NCI-H1436 (cell line): ENCODE measurements at regions not wholly inside any gene's neighbourhood (a gene's known extent, or its start where the extent isn't known, plus 50 kb on each side); places are given as distances from the start of the nearest gene placed in this dataset.

ENCODE experiments used
- DNase-seq: peaks from one replicate; lab custom pipeline; 2025; lab: John Stamatoyannopoulos, UW

DNA sequence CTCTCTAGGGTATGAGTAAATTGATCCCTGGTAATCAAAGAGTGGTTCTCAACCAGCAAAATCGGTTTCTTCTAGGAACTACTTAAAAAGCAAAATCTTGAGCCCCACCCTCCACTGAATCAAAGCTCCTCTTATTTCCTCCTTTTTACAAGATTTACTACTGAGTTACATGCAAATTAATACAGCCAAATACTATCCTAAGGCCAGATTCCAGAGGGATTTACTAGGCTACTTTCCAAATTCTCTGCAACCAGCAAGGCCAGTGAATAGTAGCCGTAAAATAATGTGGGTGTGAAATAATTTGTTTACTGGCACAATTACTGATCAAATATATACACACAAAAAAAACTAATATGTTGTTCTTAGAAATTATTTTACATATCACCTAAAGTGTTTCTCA is 1583.8 kb downstream of the NCAM2 start:
- no peak for DNase-seq

DNA sequence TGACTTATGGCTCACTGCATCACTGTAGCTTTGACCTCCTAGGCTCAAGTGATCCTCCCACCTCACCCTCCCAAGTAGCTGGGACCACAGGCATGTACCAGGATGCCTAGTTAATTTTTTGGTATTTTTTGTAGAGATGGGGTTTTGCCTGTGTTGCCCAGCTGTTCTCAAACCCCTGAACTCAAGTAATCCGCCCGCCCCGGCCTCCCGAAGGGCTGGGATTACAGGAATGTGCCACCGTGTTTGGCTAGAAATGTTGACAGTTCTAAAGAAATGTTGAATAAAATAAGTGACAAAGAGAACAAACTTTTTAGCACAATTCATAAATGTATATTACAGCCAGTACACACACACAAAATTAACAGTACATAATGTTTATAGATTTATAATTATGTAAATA is 1586.1 kb downstream of the NCAM2 start:
- no peak for DNase-seq

DNA sequence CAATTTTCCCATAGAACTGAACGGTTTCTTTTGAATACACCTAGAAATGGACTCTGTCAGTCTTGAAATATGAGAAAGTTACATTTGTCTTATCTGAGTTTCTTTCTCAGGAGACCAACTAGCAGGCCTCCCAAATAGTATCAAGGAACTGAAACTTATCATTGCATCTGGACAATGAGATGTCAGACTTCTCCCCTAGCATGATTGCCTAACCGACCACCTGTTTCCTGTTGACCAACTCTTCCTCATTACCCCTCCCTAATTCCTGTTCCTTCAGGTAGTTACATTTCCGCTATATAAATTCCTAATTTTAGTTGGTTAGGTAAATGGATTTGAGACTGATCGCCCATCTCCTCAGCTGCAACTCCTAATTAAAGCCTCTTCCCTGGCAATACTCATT is 1587.3 kb downstream of the NCAM2 start:
- DNase-seq: no peak

DNA sequence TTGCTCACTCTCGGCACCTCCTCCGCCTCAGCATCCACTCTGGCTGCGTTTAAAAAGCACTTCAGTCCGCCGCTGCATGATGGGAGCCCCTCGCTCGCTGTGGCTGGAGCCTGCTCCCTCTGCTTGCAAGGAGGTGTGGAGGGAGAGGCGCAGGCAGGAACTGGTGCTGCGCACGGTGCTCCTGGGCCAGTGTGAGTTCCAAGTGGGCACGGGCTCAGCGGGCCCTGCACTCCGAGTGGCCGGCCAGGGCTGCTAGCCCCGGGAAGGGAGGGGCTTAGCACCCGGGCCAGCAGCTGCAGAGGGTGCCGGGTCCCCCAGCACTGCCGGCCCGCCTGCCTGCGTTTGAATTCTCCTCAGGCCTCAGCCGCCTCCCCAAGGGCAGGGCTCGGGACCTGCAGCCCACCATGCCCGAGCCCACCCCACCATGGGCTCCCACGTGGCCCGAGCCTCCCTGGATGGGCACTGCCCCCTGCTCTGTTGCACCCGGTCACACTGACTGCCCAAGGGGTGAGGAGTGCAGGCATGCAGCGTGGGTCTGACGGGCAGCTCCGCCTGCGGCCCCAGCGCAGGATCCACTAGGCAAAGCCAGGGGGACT is 1599.5 kb downstream of the NCAM2 start:
- no peak for DNase-seq

DNA sequence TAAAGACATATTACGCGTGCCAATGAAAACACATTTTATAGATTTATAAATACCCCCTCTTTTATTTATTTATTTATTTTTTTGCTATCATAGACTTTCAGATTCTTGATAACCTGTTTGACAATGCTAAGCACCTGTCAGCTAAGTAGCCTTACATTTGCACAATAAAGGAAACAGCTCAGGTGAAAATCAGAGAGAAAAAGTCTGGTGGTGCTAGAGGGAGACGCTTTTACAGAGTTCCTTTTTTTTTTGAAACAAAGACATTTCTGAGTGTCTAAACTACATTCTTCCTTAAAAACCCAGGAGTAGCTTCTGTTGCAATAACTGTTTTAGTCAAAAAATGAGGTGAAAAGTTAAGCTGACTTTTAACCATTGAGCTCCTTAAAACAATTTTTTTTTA is 1611.6 kb downstream of the NCAM2 start:
- DNase-seq: no peak

DNA sequence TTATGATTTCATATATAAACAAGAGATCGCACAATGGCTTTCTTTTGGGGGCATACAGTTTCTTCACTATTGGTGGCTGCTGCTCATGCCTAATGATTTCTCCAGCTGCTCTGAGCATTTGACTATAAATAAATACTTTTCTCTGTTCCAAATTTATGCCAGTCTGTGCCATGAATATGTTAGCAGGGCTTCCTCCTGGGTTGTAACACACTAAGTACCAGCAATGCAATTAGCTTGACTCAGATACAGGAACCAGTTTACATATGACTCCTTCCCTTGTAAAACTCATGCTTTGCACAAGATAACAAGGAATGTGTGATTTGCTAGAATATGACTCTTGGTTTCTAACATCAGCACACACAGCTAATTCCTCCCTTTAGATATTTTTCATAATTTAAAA is 1629.7 kb downstream of the NCAM2 start:
- DNase-seq: no peak

DNA sequence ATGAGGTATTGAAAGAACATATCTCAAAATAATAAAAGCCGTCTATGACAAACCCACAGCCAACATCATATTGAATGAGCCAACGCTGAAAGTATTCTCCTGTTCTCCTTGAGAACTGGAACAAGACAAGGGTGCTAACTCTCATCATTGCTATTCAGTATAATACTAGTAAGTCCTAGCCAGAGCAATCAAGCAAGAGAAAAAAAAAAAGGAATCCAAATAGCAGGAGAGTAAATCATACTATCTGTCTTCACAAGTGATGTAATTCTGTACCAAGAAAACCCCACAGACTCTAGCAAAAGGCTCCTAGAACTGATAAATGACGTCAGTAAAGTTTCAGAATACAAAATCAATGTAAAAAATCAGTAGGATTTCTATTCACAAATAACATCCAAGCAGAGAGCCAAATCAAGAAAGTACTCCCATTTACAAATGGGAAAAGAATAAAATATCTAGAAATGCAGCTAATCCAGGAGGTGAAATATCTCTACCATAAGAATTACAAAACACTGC is 1632.8 kb downstream of the NCAM2 start:
- DNase-seq: no peak

DNA sequence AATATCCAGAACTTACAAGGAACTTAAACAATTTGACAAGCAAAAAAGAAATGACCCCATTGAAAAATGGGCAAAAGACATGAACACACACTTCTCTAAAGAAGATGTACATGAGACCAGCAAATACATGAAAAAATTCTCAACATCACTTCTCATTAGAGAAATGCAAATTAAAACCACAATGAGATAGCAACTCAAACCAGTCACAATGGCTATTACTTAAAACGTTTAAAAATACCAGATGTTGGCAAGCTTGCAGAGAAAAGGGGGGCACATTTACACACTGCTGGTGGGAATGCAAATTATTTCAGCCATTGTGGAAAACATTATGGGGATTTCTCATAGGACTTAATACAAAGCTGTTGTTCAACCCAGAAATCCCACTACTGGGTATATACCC is 1634.0 kb downstream of the NCAM2 start:
- DNase-seq: no peak

DNA sequence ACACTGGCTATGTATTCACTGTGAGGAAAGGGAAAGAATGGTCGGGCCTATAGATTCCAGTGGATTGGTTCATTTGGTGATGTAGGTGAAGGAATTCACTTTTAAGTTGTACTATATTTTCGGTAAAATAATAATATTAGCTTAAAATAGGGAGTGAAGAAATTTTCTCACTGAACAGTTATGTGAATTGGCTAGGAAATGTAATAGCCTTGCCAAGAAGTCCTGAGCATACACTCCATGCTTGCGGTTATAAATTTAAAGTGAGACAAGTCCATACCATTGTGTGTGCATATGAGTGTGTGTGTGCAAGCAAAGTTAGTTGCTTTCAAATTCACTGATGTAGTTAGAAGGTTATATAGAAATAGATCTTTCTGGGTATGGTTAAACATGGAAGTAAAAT is 1651.0 kb downstream of the NCAM2 start:
- DNase-seq: no peak

DNA sequence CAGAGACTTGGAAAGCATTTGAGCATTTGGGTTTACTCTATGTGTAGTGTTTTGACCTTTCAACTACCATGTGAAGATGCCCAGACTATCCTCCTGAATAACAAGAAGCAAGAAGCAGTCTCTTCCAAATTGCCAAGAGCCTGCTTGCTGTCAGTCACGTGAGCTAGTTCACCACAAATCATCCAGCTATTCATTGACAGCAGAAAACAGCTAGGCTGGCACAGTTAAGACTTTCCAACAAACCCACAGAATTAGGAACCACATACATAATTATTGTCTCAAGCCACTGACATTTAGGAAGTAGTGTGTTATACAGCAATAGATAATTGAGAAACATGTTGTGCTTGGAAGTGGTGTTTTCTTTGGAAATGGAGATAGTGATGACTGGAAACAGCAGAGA is 1652.0 kb downstream of the NCAM2 start:
- no peak for DNase-seq

DNA sequence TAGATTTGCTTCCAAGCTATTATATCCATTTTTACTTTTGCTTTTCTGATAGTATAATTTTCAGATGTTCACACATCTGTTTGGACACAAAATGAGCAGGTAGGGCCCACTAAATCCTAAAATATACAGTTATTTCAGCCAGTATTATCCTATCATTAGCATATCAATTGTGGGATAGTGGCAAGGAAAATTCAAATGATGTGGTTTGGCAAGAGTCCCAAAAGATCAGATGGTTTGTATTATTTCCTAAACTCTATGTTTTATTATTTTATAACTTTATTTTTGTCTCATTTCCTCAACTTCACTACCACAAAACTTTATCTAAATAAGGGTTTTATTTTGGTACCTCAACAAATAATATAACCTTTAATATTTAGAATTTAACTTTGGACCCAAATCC is 1659.6 kb downstream of the NCAM2 start:
- DNase-seq: no peak

DNA sequence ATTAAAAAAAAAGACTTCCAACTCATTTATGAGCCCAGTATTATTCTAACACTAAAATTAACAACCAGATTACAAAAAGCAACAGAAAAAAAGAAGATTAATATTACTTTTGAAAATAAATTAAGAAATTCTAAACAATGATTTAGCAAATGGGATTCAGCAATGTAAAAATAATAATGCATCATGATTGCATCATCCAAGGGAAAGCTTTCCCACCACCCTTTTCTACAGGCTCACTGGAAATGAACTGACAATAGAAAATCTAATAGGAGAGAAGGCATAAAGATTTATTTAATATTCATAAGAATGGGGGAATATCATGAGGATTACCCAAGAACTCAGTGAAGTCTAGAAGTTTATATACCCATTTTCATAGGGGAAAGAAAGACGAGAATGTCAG is 1671.9 kb downstream of the NCAM2 start:
- DNase-seq: no peak

DNA sequence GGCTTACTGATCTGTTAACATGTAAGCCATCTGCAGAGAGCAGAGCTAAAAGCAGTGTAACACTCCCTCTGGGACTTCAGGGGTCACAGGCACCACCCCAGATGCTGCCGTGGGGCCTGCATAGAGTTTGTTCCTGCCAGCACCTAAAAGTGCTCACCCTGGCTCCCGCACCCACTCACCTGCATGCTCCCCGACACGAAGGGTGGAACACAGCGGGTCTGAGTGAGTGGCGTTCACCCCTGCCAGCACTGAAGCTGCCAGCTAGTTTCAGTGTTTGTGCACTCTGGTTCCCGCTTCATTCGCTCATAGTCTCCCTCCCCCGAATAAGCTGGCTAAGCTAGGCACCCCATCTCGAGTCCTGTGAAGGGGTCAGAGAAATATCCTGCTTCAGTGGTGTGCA is 1681.0 kb downstream of the NCAM2 start:
- DNase-seq: no peak

DNA sequence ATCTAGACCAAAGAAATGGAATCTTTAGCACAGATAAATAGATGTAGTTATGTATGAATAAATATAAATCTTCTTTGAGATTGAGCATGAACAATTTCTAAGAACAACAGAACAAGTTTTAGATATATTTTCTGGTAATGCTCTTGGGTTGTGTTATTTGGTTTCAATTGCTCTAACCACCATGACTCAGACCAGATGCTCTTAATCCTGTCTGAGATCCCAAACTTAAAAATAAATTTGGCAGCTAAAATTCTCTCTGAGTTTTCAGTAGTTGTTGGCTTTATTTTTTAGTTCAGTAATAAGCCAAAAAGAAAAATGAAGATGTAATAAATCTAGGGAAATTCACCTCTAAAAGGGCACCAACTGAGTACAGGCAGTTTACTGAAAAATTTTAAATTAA is 1693.4 kb downstream of the NCAM2 start:
- no peak for DNase-seq

DNA sequence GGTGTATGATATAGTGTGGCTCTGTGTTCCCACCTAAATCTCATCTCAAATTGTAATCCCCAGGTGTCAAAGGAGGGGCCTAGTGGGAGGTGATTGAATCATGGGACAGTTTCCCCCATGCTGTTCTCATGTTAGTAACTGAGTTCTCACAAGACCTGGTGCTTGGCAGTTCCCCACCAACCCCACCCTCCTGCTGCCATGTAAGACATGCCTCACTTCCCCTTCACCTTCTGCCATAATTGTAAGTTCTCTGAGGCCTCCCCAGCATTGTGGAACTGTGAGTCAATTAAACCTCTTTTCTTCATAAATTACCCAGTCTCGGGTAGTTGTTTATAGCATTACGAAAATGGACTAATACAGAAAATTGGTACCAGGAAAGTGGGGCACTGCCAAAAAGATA is 1705.3 kb downstream of the NCAM2 start:
- no peak for DNase-seq

DNA sequence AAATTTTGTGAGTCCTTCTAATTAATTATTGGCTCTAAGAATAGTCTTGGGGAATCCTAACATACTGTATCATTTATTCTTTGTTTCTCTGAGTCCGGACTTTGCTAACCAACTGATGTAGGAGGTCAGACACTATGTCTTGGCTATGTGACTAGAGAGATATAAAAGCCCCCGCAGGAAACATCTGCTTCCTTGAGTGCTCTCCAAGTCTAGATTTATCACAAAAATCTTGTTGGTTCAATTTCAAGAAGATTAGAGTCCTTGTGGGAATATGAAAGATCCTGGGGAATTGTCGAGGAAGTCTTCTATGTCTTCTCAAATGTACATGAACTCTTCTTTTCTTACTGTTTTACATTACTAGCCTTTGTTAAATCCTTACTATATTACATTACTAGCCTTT is 1712.5 kb downstream of the NCAM2 start:
- DNase-seq: no peak

DNA sequence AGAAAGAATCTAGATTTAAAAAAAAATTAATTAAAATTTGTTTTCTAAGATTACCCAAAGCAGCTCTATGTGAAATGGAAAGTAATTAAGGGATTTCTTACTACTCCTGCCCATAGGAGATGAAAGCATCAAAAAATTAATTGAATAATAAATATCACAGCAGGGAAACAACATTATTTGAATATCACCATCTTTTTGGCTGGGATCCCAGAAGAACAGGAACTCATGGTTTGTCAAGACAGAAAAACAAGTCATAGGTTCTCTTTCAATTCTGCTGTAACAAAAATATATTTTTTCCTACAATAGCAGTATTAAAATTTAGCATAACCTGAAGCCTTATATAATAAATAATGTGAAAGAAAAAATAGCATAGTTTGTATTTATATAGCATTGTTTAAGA is 1713.4 kb downstream of the NCAM2 start:
- no peak for DNase-seq

DNA sequence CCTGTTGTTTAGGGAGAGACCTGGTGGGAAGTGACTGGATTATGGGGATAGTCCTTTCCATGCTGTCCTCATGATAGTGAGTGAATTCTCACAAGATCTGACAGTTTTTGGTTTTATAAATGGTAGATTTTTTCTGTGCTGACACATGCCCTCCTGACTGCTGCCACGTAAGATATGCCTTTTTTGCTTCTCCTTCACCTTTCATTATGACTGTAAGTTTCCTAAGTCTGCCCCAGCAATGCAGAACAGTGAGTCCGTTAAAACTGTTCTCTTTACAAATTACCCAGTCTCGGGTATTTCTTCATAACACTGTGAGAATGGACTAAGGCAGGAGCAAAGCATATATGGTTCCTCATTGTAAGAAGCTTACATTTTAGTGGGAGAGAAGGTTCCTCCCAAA is 1727.2 kb downstream of the NCAM2 start:
- no peak for DNase-seq

DNA sequence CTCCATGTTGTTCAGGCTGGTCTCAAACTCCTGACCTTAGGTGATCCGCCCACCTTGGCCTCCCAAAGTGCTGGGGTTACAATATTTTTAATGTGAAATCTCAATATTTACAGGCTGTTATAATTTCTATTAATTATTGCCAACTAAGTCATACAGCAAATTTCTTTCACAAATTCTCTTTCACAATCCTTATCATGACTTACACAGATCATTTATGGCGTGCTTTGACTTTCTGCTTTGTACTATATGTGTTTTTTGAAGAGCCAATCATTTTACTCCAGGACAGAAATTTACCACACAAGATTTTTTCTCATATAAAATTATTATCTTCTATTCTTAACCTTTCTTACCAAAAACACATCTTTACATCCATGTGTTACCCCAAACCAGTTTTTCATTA is 1729.9 kb downstream of the NCAM2 start:
- DNase-seq: no peak

DNA sequence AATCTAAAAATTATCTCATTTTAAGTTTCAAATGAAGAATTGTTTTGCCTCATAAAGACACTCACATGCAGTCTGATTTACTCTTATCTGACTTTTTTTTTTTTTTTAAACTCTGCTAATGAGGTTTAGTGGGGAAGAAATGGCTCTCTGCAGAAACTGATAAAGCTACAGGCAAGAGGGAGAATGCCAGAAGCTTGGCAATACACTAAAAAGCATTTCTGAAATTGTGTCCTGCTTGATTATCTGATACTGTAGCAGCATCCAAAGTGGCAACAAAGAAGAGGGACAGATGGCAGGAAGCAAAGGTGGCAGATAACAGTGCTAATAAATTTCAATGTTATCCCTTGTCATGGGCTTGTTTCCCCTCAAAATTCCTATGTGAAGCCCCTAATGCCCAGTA is 1744.9 kb downstream of the NCAM2 start:
- no peak for DNase-seq

DNA sequence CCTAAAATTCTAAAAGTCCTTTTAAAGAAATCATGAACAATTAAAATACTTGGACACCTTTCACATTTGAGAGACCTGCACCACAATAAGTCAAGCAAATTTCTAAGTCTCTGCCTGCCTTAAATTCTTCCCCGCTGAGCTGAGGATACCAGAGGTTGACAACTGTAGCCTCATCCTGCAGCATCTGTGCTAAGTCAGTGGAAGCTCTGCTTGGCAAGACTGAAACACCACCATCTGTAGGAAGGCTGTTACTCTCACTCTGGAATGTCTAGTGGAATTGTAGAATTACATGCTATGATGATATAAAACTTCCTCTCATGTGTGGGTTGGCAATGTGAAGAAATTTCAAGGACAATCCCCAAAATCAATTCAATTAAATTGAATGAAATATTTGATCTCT is 1756.5 kb downstream of the NCAM2 start:
- no peak for DNase-seq

DNA sequence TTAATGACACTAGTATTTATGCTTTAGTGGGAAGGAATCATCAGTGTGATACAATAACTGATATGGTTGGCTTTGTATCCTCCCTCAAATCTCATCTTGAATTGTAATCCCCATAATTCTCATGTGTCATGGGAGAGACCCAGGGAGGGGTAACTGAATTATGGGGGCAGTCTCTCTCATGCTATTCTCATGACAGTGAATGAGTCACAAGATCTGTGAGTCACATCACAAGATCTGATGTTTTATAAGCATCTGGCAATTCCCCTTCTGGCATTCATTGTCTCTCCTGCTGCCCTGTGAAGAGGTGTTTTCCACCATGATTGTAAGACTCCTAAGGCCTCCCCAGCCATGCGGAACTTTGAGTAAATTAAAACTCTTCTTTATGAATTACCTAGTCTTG is 1760.3 kb downstream of the NCAM2 start:
- no peak for DNase-seq

DNA sequence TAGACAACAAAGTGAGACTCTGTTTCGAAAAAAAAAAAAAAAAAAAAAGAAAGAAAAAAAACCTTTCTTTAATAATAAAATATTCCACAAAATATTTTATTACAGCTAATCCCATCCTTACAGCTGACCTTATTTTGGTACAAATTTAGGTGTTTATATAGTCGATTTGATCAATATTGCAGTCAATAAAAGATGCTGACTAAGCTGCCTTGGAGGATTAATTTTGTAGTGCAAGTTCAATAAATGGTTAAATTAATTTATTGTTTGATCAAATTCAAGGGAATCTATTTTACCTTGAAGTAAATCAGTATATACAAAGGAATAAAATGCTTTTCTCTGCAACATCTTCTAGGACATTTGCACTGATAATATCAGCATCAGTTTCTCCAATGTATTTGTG is 1764.3 kb downstream of the NCAM2 start:
- no peak for DNase-seq

DNA sequence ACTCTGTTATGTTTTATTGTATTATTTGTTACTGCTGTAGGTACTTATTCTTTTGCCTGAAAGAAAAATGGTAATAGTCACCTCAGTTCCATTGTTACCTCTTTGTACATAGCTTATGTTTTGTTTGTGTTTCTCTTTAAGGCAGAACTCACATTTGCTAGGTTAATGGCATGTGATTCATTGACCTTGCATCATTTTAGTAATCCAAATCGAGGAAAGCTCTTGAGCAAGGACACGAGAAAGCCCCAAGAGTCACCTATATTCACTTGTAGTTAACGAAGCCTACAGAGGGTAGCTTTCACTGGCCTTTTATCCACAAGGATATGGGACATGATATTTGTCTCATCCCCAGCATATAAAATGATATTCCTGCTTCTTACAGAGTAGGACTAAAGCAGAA is 1765.2 kb downstream of the NCAM2 start:
- no peak for DNase-seq

DNA sequence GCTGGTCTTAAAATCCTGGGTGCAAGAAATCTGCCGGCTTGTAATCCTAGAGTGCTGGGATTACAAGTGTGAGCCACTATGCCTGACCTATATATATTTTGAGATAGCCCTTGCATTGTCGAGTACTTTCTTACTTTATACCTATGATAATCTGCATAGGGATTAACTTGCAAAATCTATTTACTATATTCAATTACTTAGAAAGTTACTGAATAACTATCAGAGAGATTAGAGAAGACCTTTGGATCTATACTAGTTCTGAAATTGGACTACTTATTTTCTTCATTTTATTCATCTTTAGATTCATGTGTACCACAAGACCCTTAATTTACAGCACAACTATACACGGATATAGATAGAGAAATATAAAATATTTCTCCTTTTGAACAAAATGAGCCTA is 1766.0 kb downstream of the NCAM2 start:
- no peak for DNase-seq
